ENCODE measurements at regions not wholly inside any gene's neighbourhood (a gene's known extent, or its start where the extent isn't known, plus 50 kb on each side); places are given as distances from the start of the nearest gene placed in this dataset.
"Not testable (repeated sequence)": the region's sequence is repeated elsewhere in the genome, so short reads cannot be mapped to it uniquely, and the experiment has no call there.

- H3K9me3 Mint-ChIP-seq (ENCODE audit: unreplicated experiment) = no peaks in the 10 kb centered on the region
- no peaks in the 10 kb centered on the region for H3K36me3 Mint-ChIP-seq (ENCODE audit: insufficient read depth, unreplicated experiment)
- no peak for DNase-seq (ENCODE audit: unreplicated experiment)
- no peak overlapping the region for H3K27ac Mint-ChIP-seq (ENCODE audit: low read depth, unreplicated experiment)
- H3K27me3 Mint-ChIP-seq (ENCODE audit: insufficient read depth, unreplicated experiment) = no peaks in the 10 kb centered on the region
- POLR2A ChIA-PET = no interaction called here
- CTCF ChIA-PET = interaction anchor here (0.6 kb wide), 1 partner anchor 1905 kb away, joined by 3 read pairs; no protein-coding TSS in a partner anchor
- BruUV-seq (replicated peaks) = no TSS peak
- H3K4me3 Mint-ChIP-seq (ENCODE audit: unreplicated experiment) = no peak overlapping the region
- intact Hi-C loops (cut with micrococcal nuclease) = no loop called here
- peaks cover 6% of the 10 kb centered on the region for H3K4me1 Mint-ChIP-seq (ENCODE audit: insufficient read depth, unreplicated experiment)
- no peak for TF ChIP-seq CTCF (IDR thresholded peaks at IDR 0.05; ENCODE audit: unreplicated experiment)
These were observed 194.9 kb upstream of the WWC1 start for GRCh38 chr5:168096525-168096924.

- TF ChIP-seq CTCF (IDR thresholded peaks at IDR 0.05; ENCODE audit: unreplicated experiment) = no peak
- Mint-ChIP-seq H3K9me3 (ENCODE audit: unreplicated experiment) (no peaks in the 10 kb centered on the region), H3K27me3 (ENCODE audit: insufficient read depth, unreplicated experiment) (no peaks in the 10 kb centered on the region), H3K4me1 (ENCODE audit: insufficient read depth, unreplicated experiment) (peaks cover 6% of the 10 kb centered on the region), H3K36me3 (ENCODE audit: insufficient read depth, unreplicated experiment) (no peaks in the 10 kb centered on the region), H3K27ac (ENCODE audit: low read depth, unreplicated experiment) (no peak overlapping the region), H3K4me3 (ENCODE audit: unreplicated experiment) (no peak overlapping the region)
- POLR2A ChIA-PET = no interaction called here
- DNase-seq (ENCODE audit: unreplicated experiment) = no peak
- intact Hi-C loops (cut with micrococcal nuclease) = no loop called here
- CTCF ChIA-PET = no interaction called here
- no TSS peak for BruUV-seq (replicated peaks)
These were observed 193.4 kb upstream of the WWC1 start for GRCh38 chr5:168097876-168098653.

GRCh38 chr5:168101352-168101751 lies 190.1 kb upstream of the WWC1 start:
- H3K27me3 Mint-ChIP-seq (ENCODE audit: insufficient read depth, unreplicated experiment) = no peaks in the 10 kb centered on the region
- no TSS peak for BruUV-seq (replicated peaks)
- no peaks in the 10 kb centered on the region for H3K4me1 Mint-ChIP-seq (ENCODE audit: insufficient read depth, unreplicated experiment)
- CTCF ChIA-PET = no interaction called here
- intact Hi-C loops (cut with micrococcal nuclease) = no loop called here
- POLR2A ChIA-PET = no interaction called here
- DNase-seq (ENCODE audit: unreplicated experiment) = no peak
- H3K27ac Mint-ChIP-seq (ENCODE audit: low read depth, unreplicated experiment) = no peak overlapping the region
- no peak overlapping the region for H3K4me3 Mint-ChIP-seq (ENCODE audit: unreplicated experiment)
- no peak for TF ChIP-seq CTCF (IDR thresholded peaks at IDR 0.05; ENCODE audit: unreplicated experiment)
- H3K9me3 Mint-ChIP-seq (ENCODE audit: unreplicated experiment) = no peaks in the 10 kb centered on the region
- no peaks in the 10 kb centered on the region for H3K36me3 Mint-ChIP-seq (ENCODE audit: insufficient read depth, unreplicated experiment)

GRCh38 chr5:168103018-168103417 lies 188.4 kb upstream of the WWC1 start:
- intact Hi-C loops (cut with micrococcal nuclease); H3K9me3 Mint-ChIP-seq (ENCODE audit: unreplicated experiment); POLR2A ChIA-PET: not testable (repeated sequence)

More at GRCh38 chr5:168103018-168103417, 188.4 kb upstream of the WWC1 start:
- not testable (repeated sequence) for H3K4me3 Mint-ChIP-seq (ENCODE audit: unreplicated experiment); H3K27me3 Mint-ChIP-seq (ENCODE audit: insufficient read depth, unreplicated experiment); DNase-seq (ENCODE audit: unreplicated experiment); H3K36me3 Mint-ChIP-seq (ENCODE audit: insufficient read depth, unreplicated experiment); BruUV-seq (replicated peaks); H3K4me1 Mint-ChIP-seq (ENCODE audit: insufficient read depth, unreplicated experiment); H3K27ac Mint-ChIP-seq (ENCODE audit: low read depth, unreplicated experiment)
- CTCF ChIA-PET = interaction anchor here (1.3 kb wide), 1 partner anchor 10 kb away, joined by 5 read pairs; no protein-coding TSS in a partner anchor

Data from MCF 10A (cell line).